Mesendoderm (in vitro differentiated cells): ENCODE measurements at regions not wholly inside any gene's neighbourhood (a gene's known extent, or its start where the extent isn't known, plus 50 kb on each side); places are given as distances from the start of the nearest gene placed in this dataset.
"Not testable (repeated sequence)": the region's sequence is repeated elsewhere in the genome, so short reads cannot be mapped to it uniquely, and the experiment has no call there.

Experiments used
- DNase-seq: peaks from one replicate; pipeline ENCODE4 v3.0.0; 2013
- H2AK5ac ChIP-seq: 2 replicates; pipeline ENCODE4 v1.6.1; 2013; ENCODE audit warnings: low read length, inconsistent platforms
- H2BK120ac ChIP-seq: 2 replicates; pipeline ENCODE4 v1.6.1; 2013; ENCODE audit warnings: low read depth, mild to moderate bottlenecking, low read length, moderate library complexity, mixed read lengths
- H2BK15ac ChIP-seq: replicated peaks from 2 replicates; pipeline ENCODE4 v1.6.1; 2013; ENCODE audit warnings: low read depth, mild to moderate bottlenecking, moderate library complexity
- H2BK5ac ChIP-seq: 2 replicates; pipeline ENCODE4 v1.6.1; 2013; ENCODE audit warnings: low read length, inconsistent platforms
- H3K18ac ChIP-seq: 2 replicates; pipeline ENCODE4 v1.6.1; 2013; ENCODE audit warnings: mild to moderate bottlenecking, low read length, mixed read lengths
- H3K23ac ChIP-seq: one replicate; pipeline ENCODE4 v1.6.1; 2013; ENCODE audit warnings: low read length
- H3K27ac ChIP-seq: 2 replicates; pipeline ENCODE4 v1.5.1; 2013; ENCODE audit warnings: low read depth, mild to moderate bottlenecking, inconsistent platforms, low read length, moderate library complexity
- H3K27me3 ChIP-seq: 2 replicates; pipeline ENCODE4 v1.6.1; 2013; ENCODE audit warnings: low read length, control low read depth, mild to moderate bottlenecking, inconsistent platforms; ENCODE audit not compliant: insufficient read depth, poor library complexity
- H3K36me3 ChIP-seq: 2 replicates; pipeline ENCODE4 v1.6.1; 2013; ENCODE audit warnings: low read length, inconsistent platforms; ENCODE audit not compliant: control insufficient read depth, insufficient read depth
- H3K4ac ChIP-seq: one replicate; pipeline ENCODE4 v1.6.1; 2013; ENCODE audit warnings: low read depth, mild to moderate bottlenecking, low read length, moderate library complexity
- H3K4me1 ChIP-seq: 2 replicates; pipeline ENCODE4 v1.6.1; 2013; ENCODE audit warnings: low read depth, low read length, inconsistent platforms; ENCODE audit not compliant: control insufficient read depth
- H3K4me2 ChIP-seq: 2 replicates; pipeline ENCODE4 v1.6.1; 2013; ENCODE audit warnings: low read length
- H3K4me3 ChIP-seq: 2 replicates; pipeline ENCODE4 v1.5.1; 2013; ENCODE audit warnings: mild to moderate bottlenecking, low read length
- H3K56ac ChIP-seq: one replicate; pipeline ENCODE4 v1.6.1; 2013; ENCODE audit warnings: low read length
- H3K79me1 ChIP-seq: 2 replicates; pipeline ENCODE4 v1.6.1; 2013; ENCODE audit warnings: low read length, inconsistent platforms
- H3K79me2 ChIP-seq: 2 replicates; pipeline ENCODE4 v1.6.1; 2013; ENCODE audit warnings: mild to moderate bottlenecking, low read length; ENCODE audit not compliant: control insufficient read depth, insufficient read depth
- H3K9ac ChIP-seq: 2 replicates; pipeline ENCODE4 v1.6.1; 2013; ENCODE audit warnings: low read length, inconsistent platforms
- H4K5ac ChIP-seq: one replicate; pipeline ENCODE4 v1.6.1; 2013; ENCODE audit warnings: low read length
- H4K8ac ChIP-seq: one replicate; pipeline ENCODE4 v1.6.1; 2013; ENCODE audit warnings: low read depth, mild to moderate bottlenecking, control low read depth, low read length, moderate library complexity
- WGBS: extraction: QIAGEN DNeasy Blood & Tissue Kit; methylation state at CpG from one replicate; pipeline ENCODE4 v1.1.7; 2013; ENCODE audit warnings: low lambda C conversion rate, missing lambda C conversion rate; ENCODE audit not compliant: insufficient coverage; ENCODE audit errors: extremely low coverage; 5-methylcytosine and 5-hydroxymethylcytosine counted together

GRCh38 chr10:109668154-109668665 lies 255.1 kb downstream of the XPNPEP1 start:
- no peak overlapping the region for H3K23ac ChIP-seq
- no peak overlapping the region for H3K4me2 ChIP-seq
- no peak overlapping the region for H3K27ac ChIP-seq
- DNase-seq: no peak
- no peaks in the 10 kb centered on the region for H3K79me2 ChIP-seq
- H2BK120ac ChIP-seq: no peak overlapping the region
- H3K4me1 ChIP-seq: no peaks in the 10 kb centered on the region
- no peak overlapping the region for H3K4ac ChIP-seq
- H4K8ac ChIP-seq: no peak overlapping the region
- H3K4me3 ChIP-seq: no peak overlapping the region
- no peak overlapping the region for H2AK5ac ChIP-seq
- H3K9ac ChIP-seq: no peak overlapping the region
- no peak overlapping the region for H4K5ac ChIP-seq
- no peak overlapping the region for H3K56ac ChIP-seq
- H3K18ac ChIP-seq: no peak overlapping the region
- no peaks in the 10 kb centered on the region for H3K36me3 ChIP-seq
- H3K27me3 ChIP-seq: no peaks in the 10 kb centered on the region
- no peak overlapping the region for H2BK5ac ChIP-seq
- WGBS: no CpG with 5 or more reads among the region's 5 CpGs
- H2BK15ac ChIP-seq: no peak overlapping the region
- H3K79me1 ChIP-seq: no peaks in the 10 kb centered on the region

GRCh38 chr10:109665321-109665720 lies 258.0 kb downstream of the XPNPEP1 start:
- Histone ChIP-seq H3K4ac (no peak overlapping the region), H3K56ac (no peak overlapping the region), H2BK120ac (no peak overlapping the region), H2BK5ac (no peak overlapping the region), H3K4me1 (no peaks in the 10 kb centered on the region), H2AK5ac (no peak overlapping the region), H2BK15ac (no peak overlapping the region), H4K8ac (no peak overlapping the region), H3K23ac (no peak overlapping the region), H3K27ac (no peak overlapping the region), H3K36me3 (no peaks in the 10 kb centered on the region), H3K27me3 (no peaks in the 10 kb centered on the region), H3K18ac (no peak overlapping the region), H3K4me3 (no peak overlapping the region), H3K79me2 (no peaks in the 10 kb centered on the region), H3K9ac (no peak overlapping the region), H4K5ac (no peak overlapping the region), H3K79me1 (no peaks in the 10 kb centered on the region), H3K4me2 (no peak overlapping the region)
- no peak for DNase-seq
- WGBS: no CpG with 5 or more reads among the region's 2 CpGs

GRCh38 chr10:109664554-109664953 lies 258.8 kb downstream of the XPNPEP1 start:
- Histone ChIP-seq H3K4me1 (no peaks in the 10 kb centered on the region), H3K4me3 (no peak overlapping the region), H3K56ac (no peak overlapping the region), H3K79me1 (no peaks in the 10 kb centered on the region), H2AK5ac (no peak overlapping the region), H3K18ac (no peak overlapping the region), H4K8ac (no peak overlapping the region), H3K9ac (no peak overlapping the region), H3K23ac (no peak overlapping the region), H4K5ac (no peak overlapping the region), H3K4me2 (no peak overlapping the region), H3K36me3 (no peaks in the 10 kb centered on the region), H3K4ac (no peak overlapping the region), H3K79me2 (no peaks in the 10 kb centered on the region), H2BK120ac (no peak overlapping the region), H2BK15ac (no peak overlapping the region), H2BK5ac (no peak overlapping the region), H3K27ac (no peak overlapping the region), H3K27me3 (no peaks in the 10 kb centered on the region)
- no CpG with 5 or more reads among the region's 4 CpGs for WGBS
- no peak for DNase-seq

GRCh38 chr10:109663122-109663521 lies 260.2 kb downstream of the XPNPEP1 start:
- H2AK5ac ChIP-seq: no peak overlapping the region
- H4K8ac ChIP-seq: no peak overlapping the region
- no peak overlapping the region for H2BK15ac ChIP-seq
- no peak overlapping the region for H3K27ac ChIP-seq
- DNase-seq: no peak
- no peak overlapping the region for H3K23ac ChIP-seq
- H3K56ac ChIP-seq: no peak overlapping the region
- H3K79me1 ChIP-seq: no peaks in the 10 kb centered on the region
- no peak overlapping the region for H3K4ac ChIP-seq
- no peaks in the 10 kb centered on the region for H3K36me3 ChIP-seq
- no peaks in the 10 kb centered on the region for H3K27me3 ChIP-seq
- no peak overlapping the region for H2BK5ac ChIP-seq
- H3K18ac ChIP-seq: no peak overlapping the region
- no peaks in the 10 kb centered on the region for H3K4me1 ChIP-seq
- no peak overlapping the region for H3K9ac ChIP-seq
- H3K4me2 ChIP-seq: no peak overlapping the region
- WGBS: no CpG with 5 or more reads among the region's 6 CpGs
- no peak overlapping the region for H3K4me3 ChIP-seq
- H3K79me2 ChIP-seq: no peaks in the 10 kb centered on the region
- H2BK120ac ChIP-seq: no peak overlapping the region
- H4K5ac ChIP-seq: no peak overlapping the region

- not testable (repeated sequence) for H4K8ac ChIP-seq, H3K56ac ChIP-seq, H3K79me2 ChIP-seq, H3K36me3 ChIP-seq, H3K4ac ChIP-seq, DNase-seq, H2BK120ac ChIP-seq, H3K18ac ChIP-seq, H3K27me3 ChIP-seq, H3K9ac ChIP-seq, H2AK5ac ChIP-seq, H3K4me2 ChIP-seq, H3K23ac ChIP-seq, H3K4me1 ChIP-seq, H4K5ac ChIP-seq, H2BK5ac ChIP-seq, H3K4me3 ChIP-seq, H3K79me1 ChIP-seq, H2BK15ac ChIP-seq, H3K27ac ChIP-seq
- WGBS: no CpG with 5 or more reads among the region's 12 CpGs
These were observed 270.7 kb downstream of the XPNPEP1 start for GRCh38 chr10:109652612-109653011.

GRCh38 chr10:109650228-109650627 lies 273.1 kb downstream of the XPNPEP1 start:
- Histone ChIP-seq H3K27ac (no peak overlapping the region), H3K56ac (no peak overlapping the region), H3K27me3 (no peaks in the 10 kb centered on the region), H4K5ac (no peak overlapping the region), H2BK120ac (no peak overlapping the region), H3K18ac (no peak overlapping the region), H3K4ac (no peak overlapping the region), H2BK5ac (no peak overlapping the region), H3K4me1 (no peaks in the 10 kb centered on the region), H2BK15ac (no peak overlapping the region), H3K23ac (no peak overlapping the region), H3K79me2 (no peaks in the 10 kb centered on the region), H3K36me3 (no peaks in the 10 kb centered on the region), H3K4me2 (no peak overlapping the region), H4K8ac (no peak overlapping the region), H2AK5ac (no peak overlapping the region), H3K4me3 (no peak overlapping the region), H3K79me1 (no peaks in the 10 kb centered on the region), H3K9ac (no peak overlapping the region)
- WGBS: no CpG with 5 or more reads among the region's 1 CpG
- DNase-seq: no peak
